HG03442 (cell line): ENCODE measurements at regions not wholly inside any gene's neighbourhood (a gene's known extent, or its start where the extent isn't known, plus 50 kb on each side); places are given as distances from the start of the nearest gene placed in this dataset.
"Not testable (repeated sequence)": the region's sequence is repeated elsewhere in the genome, so short reads cannot be mapped to it uniquely, and the experiment has no call there.

Source experiments
- ATAC-seq: cut with Tn5 transposase; IDR thresholded peaks from one replicate; pipeline ENCODE4 v1.9.1; 2021; ENCODE audit warnings: mild to moderate bottlenecking, moderate library complexity; ENCODE audit not compliant: unreplicated experiment

DNA sequence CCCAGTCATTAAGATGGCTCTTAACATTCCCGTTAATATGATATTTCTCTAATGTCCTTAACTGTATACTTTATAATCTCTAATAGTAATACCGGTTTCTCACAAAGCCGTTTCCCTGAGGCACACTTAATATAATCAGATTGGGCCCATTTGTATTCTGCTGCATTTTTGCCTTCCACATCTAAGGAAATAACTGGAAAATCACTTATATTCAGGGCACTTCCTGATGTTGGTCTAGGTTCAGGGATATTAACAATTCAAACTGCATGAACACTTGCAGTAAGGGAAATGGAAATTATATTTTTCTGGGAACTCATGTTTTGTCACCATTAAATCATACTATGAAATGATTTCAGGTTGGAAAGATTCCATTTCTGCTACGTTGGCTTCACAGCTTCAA is 119.8 kb downstream of the TPR start:
- no peak for ATAC-seq

DNA sequence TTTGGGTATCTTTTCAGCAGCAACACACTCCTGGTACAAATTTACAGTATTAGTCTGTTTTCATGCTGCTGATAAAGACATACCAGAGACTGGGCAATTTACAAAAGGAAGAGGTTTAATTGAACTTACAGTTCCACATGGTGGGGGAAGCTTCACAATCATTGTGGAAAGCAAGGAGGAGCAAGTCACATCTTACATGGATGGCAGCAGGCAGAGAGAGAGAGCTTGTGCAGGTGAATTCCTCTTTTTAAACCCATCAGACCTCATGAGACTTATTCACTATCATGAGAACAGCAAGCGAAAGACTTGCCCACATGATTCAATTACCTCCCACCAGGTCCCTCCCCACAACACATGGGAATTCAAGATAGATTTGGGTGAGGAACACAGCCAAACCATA is 124.5 kb downstream of the TPR start:
- no peak for ATAC-seq

DNA sequence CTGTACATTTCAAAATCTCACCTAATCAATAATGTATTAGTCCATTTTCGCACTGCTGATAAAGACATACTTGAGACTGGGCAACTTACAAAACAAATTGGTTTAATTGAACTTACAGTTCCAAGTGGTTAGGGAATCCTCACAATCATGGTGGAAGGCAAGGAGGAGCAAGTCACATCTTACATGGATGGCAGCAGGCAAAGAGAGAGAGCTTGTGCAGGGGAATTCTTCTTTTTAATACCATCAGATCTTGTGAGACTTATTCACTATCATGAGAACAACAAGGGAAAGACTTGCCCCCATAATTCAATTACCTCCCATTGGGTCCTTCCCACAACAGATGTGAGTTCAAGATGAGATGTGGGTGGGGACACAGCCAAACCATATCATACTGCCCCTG is 126.4 kb downstream of the TPR start:
- not testable (repeated sequence) for ATAC-seq

DNA sequence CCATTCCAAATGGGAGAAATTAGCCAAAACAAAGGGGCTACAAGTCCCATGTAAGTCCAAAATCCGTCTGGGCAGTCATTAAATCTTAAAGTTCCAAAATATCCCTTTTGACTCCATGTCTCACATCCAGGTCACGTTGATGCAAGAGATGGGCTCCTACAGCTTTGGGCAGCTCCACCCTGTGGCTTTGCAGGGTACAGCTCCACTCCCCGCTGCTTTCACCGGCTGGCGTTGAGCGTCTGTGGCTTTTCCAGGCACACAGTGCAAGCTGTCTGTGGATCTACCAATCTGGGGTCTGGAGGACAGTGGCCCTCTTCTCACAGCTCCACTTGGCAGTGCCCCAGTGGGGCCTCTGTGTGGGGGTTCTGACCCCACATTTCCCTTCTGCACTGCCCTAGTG is 130.2 kb downstream of the TPR start:
- peak; percentile 71 for ATAC-seq
